Keratinocyte (primary cell): ENCODE measurements at regions not wholly inside any gene's neighbourhood (a gene's known extent, or its start where the extent isn't known, plus 50 kb on each side); places are given as distances from the start of the nearest gene placed in this dataset.

Experiments
- DNase-seq: peaks from one replicate; pipeline ENCODE4 v3.0.0-alpha.2; 2011; ENCODE audit warnings: low read depth, missing footprints, low spot score
- FAIRE-seq: peaks from 2 replicates; lab custom pipeline; 2011; peaks lifted over from hg19 to GRCh38; lab: Jason Lieb, UNC
- H2AFZ ChIP-seq: 2 replicates; pipeline ENCODE4 v1.6.0; 2012; ENCODE audit warnings: low read length, control low read depth, inconsistent platforms; ENCODE audit not compliant: control insufficient read depth
- H3K27ac ChIP-seq: 2 replicates; pipeline ENCODE4 v1.5.1; 2011; ENCODE audit warnings: low read length; ENCODE audit not compliant: control insufficient read depth, insufficient read depth
- H3K27me3 ChIP-seq: 3 replicates; pipeline ENCODE4 v1.6.0; 2011; ENCODE audit warnings: low read length; ENCODE audit not compliant: control insufficient read depth, insufficient read depth; ENCODE audit errors: extremely low read depth
- H3K36me3 ChIP-seq, 2 experiments: 2 replicates in 1 of 2; 3 replicates in 1 of 2; pipeline ENCODE4 v1.5.1; 2011; ENCODE audit warnings: low read length in 2 of 2, mild to moderate bottlenecking in 1 of 2; ENCODE audit not compliant: control insufficient read depth in 2 of 2, insufficient read depth in 2 of 2; ENCODE audit errors: extremely low read depth in 1 of 2
- H3K4me1 ChIP-seq: 3 replicates; pipeline ENCODE4 v1.5.1; 2011; ENCODE audit warnings: low read length; ENCODE audit not compliant: control insufficient read depth, insufficient read depth; ENCODE audit errors: extremely low read depth
- H3K4me2 ChIP-seq: 3 replicates; pipeline ENCODE4 v1.6.0; 2011; ENCODE audit warnings: low read depth, low read length; ENCODE audit not compliant: control insufficient read depth, insufficient read depth; ENCODE audit errors: extremely low read depth
- H3K4me3 ChIP-seq, 3 experiments: fragments of 200-600 bp in 1 of 3; sonication (generic) in 1 of 3; 2 replicates in 2 of 3; 3 replicates in 1 of 3; pipeline ENCODE4 v1.5.1; 2011 to 2016; ENCODE audit warnings: low read length in 3 of 3, mild to moderate bottlenecking in 3 of 3, control low read depth in 2 of 3, inconsistent platforms in 1 of 3, low read depth in 1 of 3, mixed read lengths in 1 of 3, mixed run types in 1 of 3, moderate library complexity in 1 of 3; ENCODE audit not compliant: control insufficient read depth in 2 of 3, insufficient read depth in 2 of 3; ENCODE audit errors: extremely low read depth in 1 of 3
- H3K79me2 ChIP-seq: 2 replicates; pipeline ENCODE4 v1.6.0; 2012; ENCODE audit warnings: low read length; ENCODE audit not compliant: control insufficient read depth, insufficient read depth
- H3K9ac ChIP-seq: 3 replicates; pipeline ENCODE4 v1.6.0; 2011; ENCODE audit warnings: low read length; ENCODE audit not compliant: control insufficient read depth, insufficient read depth; ENCODE audit errors: extremely low read depth
- H3K9me1 ChIP-seq: 3 replicates; pipeline ENCODE4 v1.6.0; 2011; ENCODE audit warnings: low read length; ENCODE audit not compliant: control insufficient read depth, insufficient read depth; ENCODE audit errors: extremely low read depth
- H3K9me3 ChIP-seq: 2 replicates; pipeline ENCODE4 v1.5.1; 2012; ENCODE audit warnings: low read depth, low read length; ENCODE audit not compliant: control insufficient read depth
- H4K20me1 ChIP-seq: 3 replicates; pipeline ENCODE4 v1.6.0; 2011; ENCODE audit warnings: low read length; ENCODE audit not compliant: control insufficient read depth, insufficient read depth; ENCODE audit errors: extremely low read depth
- EZH2 ChIP-seq: IDR thresholded peaks from one replicate; pipeline ENCODE4 v1.6.1; 2012; ENCODE audit warnings: inconsistent platforms, mild to moderate bottlenecking, low read length, moderate library complexity
- dilution Hi-C: fragments of 300-500 bp; cut with MboI; formaldehyde crosslinking; loops from one replicate; pipeline ENCODE4 v1.7.0; 2020; ENCODE audit warnings: low sequenced_read_pairs; ENCODE audit not compliant: extremely low pct_ligation_motif_present
- TF ChIP-seq, protein P1 (sequence below), 3 experiments: IDR thresholded peaks in 1 of 3; conservative IDR thresholded peaks in 1 of 3; optimal IDR thresholded peaks in 1 of 3; 2 replicates in 2 of 3; 3 replicates in 1 of 3; pipeline versions ENCODE3 to v1.5.1; 2011; ENCODE audit warnings: low read length in 3 of 3, mild to moderate bottlenecking in 3 of 3, moderate library complexity in 2 of 3, control low read depth in 1 of 3, inconsistent platforms in 1 of 3; ENCODE audit not compliant: insufficient read depth in 2 of 3; ENCODE audit errors: extremely low read depth in 1 of 3

DNA sequence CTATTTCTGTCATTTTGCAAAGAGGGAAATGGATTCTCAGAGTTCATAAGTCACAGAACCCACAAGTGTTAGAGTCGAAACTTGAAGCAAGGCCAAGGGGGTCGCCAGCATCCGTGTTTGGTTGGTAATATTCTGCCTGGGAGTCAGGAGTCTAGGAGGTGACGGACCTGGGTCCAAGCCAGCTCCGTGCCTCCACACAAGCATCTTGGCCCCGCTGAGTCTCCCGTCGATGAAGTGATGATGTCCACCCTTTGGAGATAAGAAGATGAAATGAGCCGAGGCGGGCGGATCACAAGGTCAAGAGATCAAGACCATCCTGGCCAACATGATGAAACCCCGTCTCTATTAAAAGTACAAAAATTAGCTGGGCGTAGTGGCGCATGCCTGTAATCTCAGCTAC lies 53.2 kb upstream of the TNRC6C start:
- Histone ChIP-seq H3K9ac (no peak overlapping the region), H3K9me3 (no peaks in the 10 kb centered on the region), H3K4me1 (no peaks in the 10 kb centered on the region), H3K9me1 (no peaks in the 10 kb centered on the region), H2AFZ (no peak overlapping the region), H3K4me2 (no peak overlapping the region), H3K79me2 (no peaks in the 10 kb centered on the region), H3K36me3 (no peaks in the 10 kb centered on the region), H3K27me3 (peaks cover 43% of the 10 kb centered on the region), H4K20me1 (no peaks in the 10 kb centered on the region), H3K27ac (no peak overlapping the region), H3K4me3 (no peak overlapping the region)
- DNase-seq (no peak), FAIRE-seq (no peak)
- dilution Hi-C loops = no loop called here
- TF ChIP-seq EZH2 = no peak
- TF ChIP-seq, protein P1, sequence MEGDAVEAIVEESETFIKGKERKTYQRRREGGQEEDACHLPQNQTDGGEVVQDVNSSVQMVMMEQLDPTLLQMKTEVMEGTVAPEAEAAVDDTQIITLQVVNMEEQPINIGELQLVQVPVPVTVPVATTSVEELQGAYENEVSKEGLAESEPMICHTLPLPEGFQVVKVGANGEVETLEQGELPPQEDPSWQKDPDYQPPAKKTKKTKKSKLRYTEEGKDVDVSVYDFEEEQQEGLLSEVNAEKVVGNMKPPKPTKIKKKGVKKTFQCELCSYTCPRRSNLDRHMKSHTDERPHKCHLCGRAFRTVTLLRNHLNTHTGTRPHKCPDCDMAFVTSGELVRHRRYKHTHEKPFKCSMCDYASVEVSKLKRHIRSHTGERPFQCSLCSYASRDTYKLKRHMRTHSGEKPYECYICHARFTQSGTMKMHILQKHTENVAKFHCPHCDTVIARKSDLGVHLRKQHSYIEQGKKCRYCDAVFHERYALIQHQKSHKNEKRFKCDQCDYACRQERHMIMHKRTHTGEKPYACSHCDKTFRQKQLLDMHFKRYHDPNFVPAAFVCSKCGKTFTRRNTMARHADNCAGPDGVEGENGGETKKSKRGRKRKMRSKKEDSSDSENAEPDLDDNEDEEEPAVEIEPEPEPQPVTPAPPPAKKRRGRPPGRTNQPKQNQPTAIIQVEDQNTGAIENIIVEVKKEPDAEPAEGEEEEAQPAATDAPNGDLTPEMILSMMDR (optimal IDR thresholded peaks at IDR 0.05 in 1 of 3, IDR thresholded peaks at IDR 0.05 in 1 of 3, conservative IDR thresholded peaks at IDR 0.05 in 1 of 3; ENCODE audit: extremely low read depth in 1 of 3, insufficient read depth in 2 of 3, low read length in 3 of 3) = no peak

DNA sequence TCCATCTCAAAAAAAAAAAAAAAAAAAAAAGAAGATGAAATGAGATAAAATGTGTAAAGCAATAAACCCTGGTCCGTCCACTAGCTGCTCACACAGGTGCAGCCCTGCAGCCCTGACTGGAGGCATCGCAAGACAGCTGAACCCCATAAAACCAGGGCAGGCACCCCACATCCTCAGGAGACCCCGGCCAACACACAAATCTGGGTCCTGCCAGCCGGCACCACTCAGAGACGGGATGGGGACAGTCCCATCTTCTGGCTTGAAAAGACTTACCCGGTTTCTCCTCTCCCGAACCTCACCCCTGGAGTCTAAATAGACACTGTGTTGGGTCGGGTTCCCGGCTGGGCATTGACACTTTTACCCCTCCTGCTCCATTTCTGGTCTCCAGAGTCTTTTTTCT lies 52.7 kb upstream of the TNRC6C start:
- dilution Hi-C loops = no loop called here
- no peaks in the 10 kb centered on the region for H3K36me3 ChIP-seq
- DNase-seq = no peak

More for the DNA sequence above, 52.7 kb upstream of the TNRC6C start:
- Histone ChIP-seq H3K79me2 (no peaks in the 10 kb centered on the region), H3K4me2 (no peak overlapping the region), H4K20me1 (no peaks in the 10 kb centered on the region), H3K9ac (no peak overlapping the region), H3K4me3 (no peak overlapping the region), H3K27me3 (peaks cover 43% of the 10 kb centered on the region), H3K27ac (no peak overlapping the region), H3K9me1 (no peaks in the 10 kb centered on the region), H3K9me3 (no peaks in the 10 kb centered on the region), H2AFZ (no peak overlapping the region), H3K4me1 (no peaks in the 10 kb centered on the region)
- no peak for FAIRE-seq
- no peak for TF ChIP-seq EZH2
- TF ChIP-seq, protein P1 (optimal IDR thresholded peaks at IDR 0.05 in 1 of 3, IDR thresholded peaks at IDR 0.05 in 1 of 3, conservative IDR thresholded peaks at IDR 0.05 in 1 of 3; ENCODE audit: extremely low read depth in 1 of 3, insufficient read depth in 2 of 3, low read length in 3 of 3) = no peak
